ENCODE measurements at regions not wholly inside any gene's neighbourhood (a gene's known extent, or its start where the extent isn't known, plus 50 kb on each side); places are given as distances from the start of the nearest gene placed in this dataset.

DNA sequence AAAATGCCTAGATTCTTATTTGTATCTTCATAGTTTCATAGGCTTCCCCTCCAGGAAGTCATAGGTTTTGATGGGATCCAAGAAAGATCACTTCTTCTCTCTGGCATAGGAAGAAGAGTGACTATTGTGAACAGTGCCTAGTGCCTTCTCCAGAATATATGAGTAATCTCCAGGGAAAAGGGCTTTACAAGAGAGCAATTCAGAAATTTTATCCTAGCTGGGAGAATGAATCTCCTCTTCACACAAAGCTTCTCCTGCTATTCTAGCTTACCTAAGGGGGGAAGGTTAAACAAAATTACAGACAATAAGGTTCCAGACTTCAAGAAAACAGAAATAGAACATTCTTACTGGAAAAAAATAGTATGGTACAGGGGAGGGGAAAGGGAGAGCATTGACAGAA, 1193.3 kb upstream of the CDH6 start:
- H3K36me3 ChIP-seq (replicated peaks in 1 of 2; ENCODE audit: insufficient read depth in 1 of 2, low read depth in 2 of 2) = no peaks in the 10 kb centered on the region
- intact Hi-C loops (cut with DNase I) = no loop called here
- no peak overlapping the region for H3K4me3 ChIP-seq
- DNase-seq = no peak
- no peaks in the 10 kb centered on the region for H3K9me3 ChIP-seq
- no peak for ATAC-seq
- H3K4me1 ChIP-seq = no peaks in the 10 kb centered on the region
- TF ChIP-seq CTCF (IDR thresholded peaks at IDR 0.05) (no peak), POLR2A (IDR thresholded peaks at IDR 0.05) (no peak)
- no peak overlapping the region for H3K27ac ChIP-seq
- no peaks in the 10 kb centered on the region for H3K27me3 ChIP-seq

- WGBS, 2 donors = 67 to 85% methylated on average over 1 of the region's 1 CpG
- no peaks in the 10 kb centered on the region for H3K9me3 ChIP-seq
- DNase-seq = no peak
These were observed 1198.3 kb upstream of the CDH6 start for GRCh38 chr5:29995154-29995553.

GRCh38 chr5:29994519-29994918, 1199.0 kb upstream of the CDH6 start:
- WGBS, 2 donors = 19 to 55% methylated on average over 2 to 3 of the region's 3 CpGs
- TF ChIP-seq CTCF (IDR thresholded peaks at IDR 0.05) (no peak), POLR2A (IDR thresholded peaks at IDR 0.05) (no peak)
- H3K27ac ChIP-seq = no peak overlapping the region
- intact Hi-C loops (cut with DNase I) = no loop called here
- no peaks in the 10 kb centered on the region for H3K9me3 ChIP-seq
- ATAC-seq (no peak), DNase-seq (no peak)
- H3K4me3 ChIP-seq = no peak overlapping the region
- H3K36me3 ChIP-seq (replicated peaks in 1 of 2; ENCODE audit: insufficient read depth in 1 of 2, low read depth in 2 of 2) = no peaks in the 10 kb centered on the region
- no peaks in the 10 kb centered on the region for H3K4me1 ChIP-seq
- no peaks in the 10 kb centered on the region for H3K27me3 ChIP-seq

More at GRCh38 chr5:29995154-29995553, 1198.3 kb upstream of the CDH6 start:
- no peak for ATAC-seq
- H3K27ac ChIP-seq = no peak overlapping the region
- intact Hi-C loops (cut with DNase I) = no loop called here
- no peaks in the 10 kb centered on the region for H3K36me3 ChIP-seq (replicated peaks in 1 of 2; ENCODE audit: insufficient read depth in 1 of 2, low read depth in 2 of 2)
- no peak overlapping the region for H3K4me3 ChIP-seq
- H3K27me3 ChIP-seq = no peaks in the 10 kb centered on the region
- no peak for TF ChIP-seq POLR2A (IDR thresholded peaks at IDR 0.05)
- TF ChIP-seq CTCF (IDR thresholded peaks at IDR 0.05) = no peak
- H3K4me1 ChIP-seq = no peaks in the 10 kb centered on the region

DNA sequence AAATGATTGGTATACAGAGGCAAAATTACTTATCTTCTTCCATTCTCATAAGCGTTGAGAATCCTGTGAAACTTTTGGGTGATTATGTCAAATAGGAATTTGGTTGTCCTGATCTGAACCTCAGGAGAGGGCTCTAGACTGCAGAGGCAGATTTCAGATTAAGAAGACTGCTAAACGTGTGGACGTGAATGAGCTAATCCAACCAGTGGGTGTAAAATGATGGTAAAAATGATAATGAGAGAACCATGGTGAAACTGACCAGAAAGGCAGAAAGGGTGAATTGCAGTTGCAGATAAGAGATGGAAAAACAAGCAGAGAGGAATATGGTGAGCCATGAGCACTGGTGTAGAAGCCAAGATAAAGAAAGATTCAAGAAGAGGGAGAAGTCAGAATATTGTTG, 1200.2 kb upstream of the CDH6 start:
- Histone ChIP-seq H3K36me3 (replicated peaks in 1 of 2; ENCODE audit: insufficient read depth in 1 of 2, low read depth in 2 of 2) (no peaks in the 10 kb centered on the region), H3K27ac (no peak overlapping the region), H3K4me3 (no peak overlapping the region), H3K9me3 (no peaks in the 10 kb centered on the region), H3K27me3 (no peaks in the 10 kb centered on the region), H3K4me1 (no peaks in the 10 kb centered on the region)
- DNase-seq = no peak
- intact Hi-C loops (cut with DNase I) = no loop called here
- no peak for TF ChIP-seq POLR2A (IDR thresholded peaks at IDR 0.05)
- no peak for TF ChIP-seq CTCF (IDR thresholded peaks at IDR 0.05)
- no peak for ATAC-seq
- 43 to 54% methylated on average over 3 of the region's 3 CpGs for WGBS, 2 donors

GRCh38 chr5:29992248-29992647, 1201.2 kb upstream of the CDH6 start:
- no peaks in the 10 kb centered on the region for H3K27me3 ChIP-seq
- DNase-seq = no peak
- intact Hi-C loops (cut with DNase I) = no loop called here
- WGBS, 2 donors = 28 to 37% methylated on average over 1 of the region's 1 CpG
- TF ChIP-seq CTCF (IDR thresholded peaks at IDR 0.05) (no peak), POLR2A (IDR thresholded peaks at IDR 0.05) (no peak)
- no peaks in the 10 kb centered on the region for H3K9me3 ChIP-seq
- H3K27ac ChIP-seq = no peak overlapping the region
- H3K4me3 ChIP-seq = no peak overlapping the region
- H3K36me3 ChIP-seq (replicated peaks in 1 of 2; ENCODE audit: insufficient read depth in 1 of 2, low read depth in 2 of 2) = no peaks in the 10 kb centered on the region
- no peaks in the 10 kb centered on the region for H3K4me1 ChIP-seq
- ATAC-seq = no peak

Measured in body of pancreas (tissue), 4 donors.